ENCODE measurements at regions not wholly inside any gene's neighbourhood (a gene's known extent, or its start where the extent isn't known, plus 50 kb on each side); places are given as distances from the start of the nearest gene placed in this dataset.

GRCh38 chr1:60826320-60827094 lies 255.9 kb upstream of the NFIA start:
- ChIA-PET CTCF (ENCODE audit: partially characterized antibody) (interaction anchor here (0.6 to 1.7 kb wide), 4 partner anchors 8 to 223 kb away, joined by 3 to 7 read pairs (median 3); no protein-coding TSS in a partner anchor), POLR2A (ENCODE audit: partially characterized antibody) (no interaction called here)
- Histone ChIP-seq H3K4me3 (ENCODE audit: extremely low read depth in 1 of 4, insufficient read depth in 2 of 4, low read depth in 3 of 4, low read length in 4 of 4) (no peak overlapping the region), H3K4ac (replicated peaks; ENCODE audit: insufficient read length, low read depth, low read length) (no peak overlapping the region), H2BK120ac (replicated peaks; ENCODE audit: low read depth, low read length) (no peak overlapping the region), H3K9ac (replicated peaks in 1 of 4; ENCODE audit: extremely low read depth in 1 of 4, low read depth in 3 of 4, low read length in 3 of 4) (no peak overlapping the region), H2BK5ac (ENCODE audit: low read depth, low read length) (no peak overlapping the region), H2BK20ac (ENCODE audit: low read length) (no peak overlapping the region), H3K18ac (ENCODE audit: extremely low read depth, low read length) (no peak overlapping the region), H3K4me2 (ENCODE audit: insufficient read depth in 1 of 2, low read depth in 2 of 2, low read length in 2 of 2) (no peak overlapping the region), H3K14ac (ENCODE audit: insufficient read length) (no peak overlapping the region), H4K8ac (ENCODE audit: extremely low read depth, insufficient read depth, low read length) (no peak overlapping the region), H3K9me3 (ENCODE audit: insufficient read depth in 2 of 2, low read depth in 1 of 2, low read length in 1 of 2) (no peaks in the 10 kb centered on the region), H3K79me1 (ENCODE audit: low read depth, low read length) (no peaks in the 10 kb centered on the region), H3K27ac (ENCODE audit: low read depth, low read length) (no peak overlapping the region), H3K23ac (ENCODE audit: insufficient read length) (no peak overlapping the region), H3K79me2 (ENCODE audit: control insufficient read depth in 1 of 2, insufficient read depth in 2 of 2, low read length in 2 of 2) (no peaks in the 10 kb centered on the region), H2BK15ac (ENCODE audit: low read length) (no peak overlapping the region), H3K36me3 (ENCODE audit: control insufficient read depth in 2 of 4, insufficient read depth in 4 of 4, low read length in 3 of 4) (no peaks in the 10 kb centered on the region), H4K20me1 (replicated peaks in 1 of 2; ENCODE audit: control insufficient read depth in 1 of 2, insufficient read depth in 2 of 2, low read length in 2 of 2) (no peaks in the 10 kb centered on the region), H4K91ac (replicated peaks; ENCODE audit: insufficient read length, low read length) (no peak overlapping the region), H3K23me2 (ENCODE audit: low read depth, low read length) (no peaks in the 10 kb centered on the region), H4K5ac (ENCODE audit: insufficient read length, low read depth, low read length) (no peak overlapping the region), H3K4me1 (replicated peaks in 1 of 4; ENCODE audit: control insufficient read depth in 3 of 4, insufficient read depth in 4 of 4, low read length in 3 of 4) (no peaks in the 10 kb centered on the region), H3K56ac (replicated peaks; ENCODE audit: insufficient read length, low read depth, low read length) (no peak overlapping the region), H2AK5ac (ENCODE audit: low read depth, low read length) (no peak overlapping the region), H3K27me3 (replicated peaks in 1 of 4; ENCODE audit: control insufficient read depth in 3 of 4, extremely low read depth in 1 of 4, insufficient read depth in 3 of 4, low read length in 3 of 4) (no peaks in the 10 kb centered on the region), H2BK12ac (ENCODE audit: low read depth, low read length) (no peak overlapping the region), H2AFZ (ENCODE audit: low read length) (no peak overlapping the region)
- FAIRE-seq: no peak
- 79% methylated on average over 2 of the region's 2 CpGs; no CpG with 5 or more reads in 1 of the 2 experiments for WGBS, 2 experiments (ENCODE audit: extremely low coverage in 1 of 2, insufficient coverage in 1 of 2, insufficient read length in 1 of 2, insufficient replicate concordance in 2 of 2, low coverage in 1 of 2, low lambda C conversion rate in 2 of 2, missing lambda C conversion rate in 1 of 2)
- TF ChIP-seq SIN3A (conservative IDR thresholded peaks at IDR 0.05 in 1 of 2, IDR thresholded peaks at IDR 0.05 in 1 of 2; ENCODE audit: low read depth in 1 of 2, low read length in 2 of 2) (no peak), ASH2L (IDR thresholded peaks at IDR 0.05; ENCODE audit: low read length) (no peak), POLR2A (IDR thresholded peaks at IDR 0.05; ENCODE audit: control extremely low read depth in 1 of 2, low read depth in 2 of 2, low read length in 2 of 2) (no peak), SAP30 (IDR thresholded peaks at IDR 0.05; ENCODE audit: insufficient read depth, insufficient replicate concordance, low read length) (no peak), RBBP5 (IDR thresholded peaks at IDR 0.05; ENCODE audit: borderline replicate concordance, low read depth, low read length) (no peak), EGR1 (IDR thresholded peaks at IDR 0.05; ENCODE audit: borderline replicate concordance, low read depth, low read length) (no peak)
- DNase-seq (ENCODE audit: low read depth in 1 of 2, low spot score in 2 of 2): no peak
